ENCODE measurements at regions not wholly inside any gene's neighbourhood (a gene's known extent, or its start where the extent isn't known, plus 50 kb on each side); places are given as distances from the start of the nearest gene placed in this dataset.
"Not testable (repeated sequence)": the region's sequence is repeated elsewhere in the genome, so short reads cannot be mapped to it uniquely, and the experiment has no call there.

- DNase-seq (ENCODE audit: low spot score) = no peak
These were observed 538.8 kb downstream of the TMEM38B start for GRCh38 chr9:106233116-106233515.

- not testable (repeated sequence) for DNase-seq (ENCODE audit: low spot score)
These were observed 566.6 kb downstream of the TMEM38B start for GRCh38 chr9:106260908-106261307.

GRCh38 chr9:106277966-106278365 is 583.6 kb downstream of the TMEM38B start:
- DNase-seq (ENCODE audit: low spot score) = no peak

GRCh38 chr9:106283769-106284168 is 579.2 kb upstream of the ZNF462 start:
- DNase-seq (ENCODE audit: low spot score) = no peak

GRCh38 chr9:106284296-106284695 is 578.7 kb upstream of the ZNF462 start:
- DNase-seq (ENCODE audit: low spot score) = no peak

GRCh38 chr9:106286249-106286648 is 576.7 kb upstream of the ZNF462 start:
- DNase-seq (ENCODE audit: low spot score) = no peak

DNA sequence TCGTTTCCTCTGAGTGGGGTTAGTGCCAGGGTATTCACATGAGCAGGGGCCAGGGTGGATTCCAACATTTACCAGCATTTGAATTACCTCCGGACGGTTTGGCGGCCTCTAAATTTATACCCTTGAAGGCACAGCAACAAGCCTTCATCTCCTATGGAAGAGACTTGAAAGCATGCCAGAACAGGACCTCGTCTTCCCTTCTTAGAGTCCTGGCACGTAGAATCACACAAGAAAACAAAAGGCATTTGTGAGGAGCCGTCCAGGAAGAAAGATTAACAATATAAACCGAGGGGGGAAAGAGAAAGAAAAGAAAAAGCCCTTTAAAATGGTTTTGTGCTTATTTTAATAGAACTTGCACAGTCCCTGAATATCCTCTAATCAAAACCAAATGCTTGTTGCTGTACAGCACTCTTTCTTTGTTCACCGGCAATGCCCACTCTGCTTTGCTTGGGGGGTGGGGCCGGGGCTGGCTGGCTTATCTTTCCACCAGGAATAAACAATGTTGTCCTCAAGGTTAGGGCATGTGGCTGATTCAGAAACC is 575.8 kb upstream of the ZNF462 start:
- DNase-seq (ENCODE audit: low spot score) = no peak

DNA sequence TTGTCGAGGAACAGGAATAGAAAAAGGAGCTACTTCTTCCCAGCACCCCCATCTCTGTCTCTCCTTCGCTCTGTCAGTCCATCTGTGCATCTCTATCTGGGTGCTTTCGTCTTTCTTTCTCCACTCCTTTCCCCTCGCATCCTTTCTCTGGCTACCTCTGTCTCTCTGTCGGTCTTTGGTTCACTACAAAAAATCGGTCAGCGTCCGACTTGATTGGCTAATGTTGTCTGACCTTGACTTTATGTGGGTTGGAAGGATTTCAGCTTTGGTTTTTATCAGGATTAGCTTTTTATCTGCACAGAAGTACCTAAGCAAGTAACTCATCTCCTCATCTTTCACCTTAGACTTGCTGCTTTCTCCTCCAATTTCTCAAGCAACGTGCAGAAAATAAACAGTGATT is 575.2 kb upstream of the ZNF462 start:
- DNase-seq (ENCODE audit: low spot score) = no peak

- no peak for DNase-seq (ENCODE audit: low spot score)
These were observed 574.3 kb upstream of the ZNF462 start for GRCh38 chr9:106288689-106289088.

DNA sequence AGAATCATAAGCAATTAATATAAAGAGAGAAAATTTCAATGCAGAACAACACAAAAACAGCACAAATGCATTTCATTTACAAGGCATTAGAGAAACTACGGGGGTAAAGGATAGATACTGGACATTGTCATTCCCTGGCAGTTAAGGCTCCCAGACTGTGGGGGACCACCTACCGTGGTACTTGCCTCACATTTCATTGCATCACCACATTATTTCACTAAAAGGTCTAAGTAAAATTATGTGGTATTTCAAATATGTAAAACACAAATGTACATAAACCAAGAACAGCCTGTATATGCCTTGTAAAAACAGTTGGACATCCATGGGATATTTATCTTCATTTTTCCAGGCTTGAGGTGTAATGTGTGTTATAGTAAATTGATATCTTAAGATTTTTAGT is 571.2 kb upstream of the ZNF462 start:
- no peak for DNase-seq (ENCODE audit: low spot score)

DNA sequence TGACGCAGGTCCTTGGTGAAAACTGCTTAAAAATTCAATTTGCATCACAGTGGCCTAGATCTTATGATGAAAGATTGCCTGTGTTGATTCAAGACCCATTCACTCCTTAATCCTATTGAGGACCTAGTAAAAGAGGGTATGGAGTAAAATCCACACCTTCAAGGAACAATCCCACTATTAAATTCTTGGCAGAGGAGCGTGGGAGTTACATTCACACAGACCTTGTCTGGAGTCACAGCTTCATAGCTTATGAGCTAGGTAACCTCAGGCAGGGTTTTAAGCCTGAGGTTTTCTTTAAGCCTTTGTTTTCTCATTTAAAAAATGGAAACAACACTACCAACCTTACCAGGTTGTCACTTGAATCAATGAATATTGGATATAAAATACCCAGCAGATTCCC is 566.5 kb upstream of the ZNF462 start:
- no peak for DNase-seq (ENCODE audit: low spot score)

GRCh38 chr9:106298997-106299396 is 564.0 kb upstream of the ZNF462 start:
- DNase-seq (ENCODE audit: low spot score) = no peak

DNA sequence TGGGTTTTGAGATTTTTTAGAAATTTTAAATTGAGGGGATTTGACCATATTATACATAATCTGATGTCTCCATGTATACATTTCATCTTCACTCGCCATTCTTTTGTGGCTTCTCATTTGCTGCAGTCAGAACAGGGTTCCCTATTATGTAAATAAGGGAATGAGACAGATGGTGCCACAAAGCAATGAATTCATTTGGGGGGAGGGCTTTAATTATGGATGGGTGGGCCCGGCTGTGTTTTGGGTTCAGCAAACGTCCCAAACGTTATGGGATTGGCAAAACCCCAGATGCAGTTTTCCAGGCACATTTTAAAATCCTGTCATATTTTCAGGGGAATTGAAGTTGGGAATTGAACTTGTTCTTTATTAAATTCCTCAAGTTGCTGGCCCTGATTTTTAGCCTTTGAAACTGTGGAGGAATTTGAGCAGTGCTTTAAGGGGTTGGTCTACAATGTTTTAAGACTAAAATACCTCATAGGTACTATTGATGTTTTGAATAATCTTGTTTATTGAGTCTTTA is 558.5 kb upstream of the ZNF462 start:
- no peak for DNase-seq (ENCODE audit: low spot score)

DNA sequence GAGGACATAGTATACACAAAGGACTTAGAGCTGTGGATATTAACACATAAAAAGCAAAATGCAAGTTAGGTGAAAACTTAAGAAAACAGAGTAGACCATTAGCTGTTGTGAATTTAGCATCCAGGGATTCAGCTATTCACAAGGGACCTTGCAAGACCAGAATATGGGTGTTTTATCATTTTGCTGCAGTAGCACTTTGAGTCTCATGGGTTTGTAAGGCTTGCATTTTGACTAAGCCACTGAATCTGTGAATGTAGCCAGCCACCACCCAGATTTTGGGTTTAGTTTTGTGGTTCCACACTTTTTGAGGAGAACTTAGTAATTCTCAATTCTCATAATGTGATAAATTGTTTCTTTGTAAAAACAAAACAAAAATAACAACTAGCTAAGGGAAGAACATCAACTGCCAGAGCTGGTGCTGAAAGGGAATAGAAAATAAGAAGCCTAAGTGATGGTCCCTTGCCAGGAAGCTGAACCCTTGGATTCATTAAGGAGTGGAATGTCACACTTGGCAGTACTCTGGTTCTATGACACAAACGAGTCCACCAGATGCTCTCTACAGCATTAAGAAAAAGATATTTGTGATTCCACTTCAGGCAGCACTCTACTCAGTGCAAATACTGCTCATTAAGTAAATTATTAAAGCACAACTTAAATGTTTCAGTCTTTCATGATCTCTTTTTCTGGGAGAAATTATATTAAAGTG is 557.4 kb upstream of the ZNF462 start:
- DNase-seq (ENCODE audit: low spot score) = no peak

DNA sequence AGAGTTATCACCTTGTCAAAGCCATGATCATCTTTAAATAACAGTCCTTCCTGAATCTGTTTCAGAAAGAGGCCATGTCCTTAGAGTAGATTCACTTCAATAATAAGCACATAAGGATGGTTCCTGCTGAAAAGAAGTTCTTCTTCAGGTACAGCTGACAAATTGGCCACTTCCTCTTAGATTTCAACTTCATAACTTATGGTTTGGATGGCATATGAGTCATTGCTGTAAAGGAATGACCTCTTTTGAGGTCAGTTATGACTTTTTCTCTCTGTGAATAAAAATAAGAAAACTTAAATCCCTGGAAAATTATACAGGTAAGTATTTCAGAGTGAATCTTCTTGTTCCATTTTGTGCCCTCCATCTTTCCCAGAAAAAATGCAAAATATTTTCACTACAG is 555.3 kb upstream of the ZNF462 start:
- DNase-seq (ENCODE audit: low spot score) = no peak

DNA sequence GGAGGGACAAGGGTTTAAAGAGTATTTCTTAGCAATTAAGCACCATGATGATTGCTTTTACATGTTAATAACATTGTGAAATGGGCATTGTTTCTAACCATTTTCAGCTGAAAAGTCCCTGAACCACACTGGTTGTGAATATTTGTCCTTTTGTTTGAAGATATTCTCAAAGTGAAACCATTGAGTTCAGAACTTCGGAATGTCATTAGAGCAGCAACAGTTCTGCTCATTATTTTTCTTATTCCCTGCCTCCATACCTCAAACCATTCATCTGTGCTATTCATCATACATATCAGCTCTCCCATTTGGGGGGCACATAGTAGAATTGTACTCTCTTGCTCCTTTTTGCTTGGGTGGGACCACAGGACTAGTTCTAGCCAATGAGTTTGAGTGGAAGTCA is 553.0 kb upstream of the ZNF462 start:
- DNase-seq (ENCODE audit: low spot score) = no peak

DNA sequence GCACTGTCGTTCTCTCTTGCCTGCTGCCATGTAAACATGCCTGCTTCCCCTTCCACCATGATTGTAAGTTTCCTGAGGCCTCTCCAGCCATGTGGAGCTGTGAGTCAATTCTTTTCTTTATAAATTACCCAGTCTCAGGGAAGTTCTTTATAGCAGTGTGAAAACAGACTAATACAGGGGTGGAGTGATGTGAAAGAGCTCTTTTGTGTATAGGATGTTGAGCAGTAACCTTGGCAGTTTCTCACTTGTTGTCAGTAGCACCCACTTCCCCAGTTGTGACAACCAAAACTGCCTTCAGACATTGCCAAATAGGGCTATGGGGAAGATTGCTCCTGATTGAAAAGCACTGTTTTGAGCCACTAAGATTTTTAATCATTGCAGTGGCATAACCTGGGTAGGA is 552.2 kb upstream of the ZNF462 start:
- DNase-seq (ENCODE audit: low spot score) = peak; percentile 1

DNA sequence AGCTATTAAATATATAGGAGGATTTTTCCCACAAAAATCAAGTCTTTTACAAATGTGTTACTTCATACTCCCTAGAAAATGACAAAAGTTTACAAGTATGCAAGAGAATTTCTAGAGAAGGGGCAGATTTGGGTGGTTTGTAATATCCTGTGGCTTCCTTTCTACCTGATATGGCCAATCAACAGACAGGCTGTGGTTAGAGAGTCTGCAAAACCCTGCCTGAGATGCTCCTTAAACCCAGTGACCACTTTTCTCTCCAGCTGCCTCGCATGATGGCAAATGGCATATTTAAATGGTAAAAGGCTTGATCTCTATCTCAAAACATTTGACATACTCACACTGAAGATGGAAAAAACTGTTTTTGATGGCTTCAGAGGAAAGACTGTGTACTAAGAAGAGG is 550.1 kb upstream of the ZNF462 start:
- DNase-seq (ENCODE audit: low spot score) = no peak

GRCh38 chr9:106314476-106314875 is 548.5 kb upstream of the ZNF462 start:
- no peak for DNase-seq (ENCODE audit: low spot score)

DNA sequence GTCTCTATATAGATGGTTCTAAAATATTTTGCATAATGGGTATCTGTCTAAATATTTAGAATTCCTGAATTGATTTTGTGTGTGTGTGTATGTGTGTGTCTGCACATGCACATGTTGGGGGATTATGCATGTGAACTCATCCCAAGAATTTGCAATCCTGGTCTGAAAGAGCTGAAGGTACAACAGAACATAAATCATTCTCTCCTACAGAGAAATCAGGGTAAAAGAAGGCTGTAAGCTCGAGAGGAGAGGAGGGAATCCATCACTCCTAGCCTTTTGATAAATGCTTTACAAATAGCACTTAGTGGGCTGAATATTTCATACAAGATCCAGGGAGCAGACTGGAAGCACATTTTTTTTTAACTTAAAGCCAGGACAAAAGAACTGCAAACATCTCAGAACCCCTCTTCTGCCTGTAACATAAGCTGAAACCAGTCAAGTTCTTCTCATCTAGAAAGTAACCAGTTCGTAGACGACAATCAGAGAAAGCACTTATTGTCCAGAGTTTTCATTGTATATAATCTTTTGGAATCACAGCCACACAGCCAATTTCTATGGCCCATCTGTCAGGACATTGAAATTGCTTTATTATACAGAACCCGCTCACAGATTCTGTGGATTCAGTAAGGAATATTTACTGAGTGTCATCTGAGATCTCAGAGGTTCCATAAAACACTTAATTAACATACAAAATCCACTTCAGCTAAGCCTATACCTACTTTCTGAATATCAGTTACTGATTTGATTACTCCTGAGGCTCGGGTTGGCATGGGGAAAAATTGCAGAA is 541.4 kb upstream of the ZNF462 start:
- no peak for DNase-seq (ENCODE audit: low spot score)

GRCh38 chr9:106322706-106323245 is 540.2 kb upstream of the ZNF462 start:
- DNase-seq (ENCODE audit: low spot score) = no peak

GRCh38 chr9:106324053-106324585 is 538.8 kb upstream of the ZNF462 start:
- DNase-seq (ENCODE audit: low spot score) = no peak

Data from CD4-positive, alpha-beta T cell treated with Interleukin-15 for 4 hours (primary cell).